GM12878 (cell line): ENCODE measurements at regions not wholly inside any gene's neighbourhood (a gene's known extent, or its start where the extent isn't known, plus 50 kb on each side); places are given as distances from the start of the nearest gene placed in this dataset.

Experiments used
- CBFB ChIP-seq: IDR thresholded peaks from 2 replicates; pipeline ENCODE4 v1.6.1; 2016; ENCODE audit warnings: antibody characterized with exemption, low read depth
- EP300 ChIP-seq, 2 experiments: fragments of 150-350 bp in 1 of 2; IDR thresholded peaks; 2 replicates each; pipeline ENCODE4 v1.6.1; 2011 to 2012; ENCODE audit warnings: low read depth in 2 of 2, low read length in 2 of 2, borderline replicate concordance in 1 of 2, improper control_type of control experiment in 1 of 2, inconsistent platforms in 1 of 2; ENCODE audit not compliant: control insufficient read depth in 1 of 2
- MTA2 ChIP-seq: fragments of 450-650 bp; IDR thresholded peaks from 2 replicates; pipeline ENCODE4 v1.6.1; 2016; ENCODE audit warnings: low read depth, mild to moderate bottlenecking, moderate library complexity
- NBN ChIP-seq: fragments of 450-650 bp; IDR thresholded peaks from 2 replicates; pipeline ENCODE4 v1.6.1; 2016
- POU2F2 ChIP-seq: IDR thresholded peaks from 3 replicates; pipeline ENCODE4 v1.6.1; 2011; ENCODE audit warnings: low read depth, mild to moderate bottlenecking, low read length, borderline replicate concordance
- RB1 ChIP-seq: fragments of 450-650 bp; formaldehyde crosslinking; IDR thresholded peaks from 2 replicates; pipeline ENCODE4 v1.6.1; 2017; ENCODE audit warnings: mild to moderate bottlenecking, borderline replicate concordance
- STAT1 ChIP-seq: fragments of 450-650 bp; conservative IDR thresholded peaks from 2 replicates; pipeline ENCODE4 v1.6.1; 2014; ENCODE audit warnings: antibody characterized with exemption, mild to moderate bottlenecking
- TAF1 ChIP-seq: IDR thresholded peaks from 2 replicates; pipeline ENCODE4 v1.6.1; 2011; ENCODE audit warnings: mild to moderate bottlenecking, low read depth, low read length, borderline replicate concordance
- TCF12 ChIP-seq: IDR thresholded peaks from 2 replicates; pipeline ENCODE4 v1.6.1; 2011; ENCODE audit warnings: low read depth, mild to moderate bottlenecking, low read length
- ZNF217 ChIP-seq: fragments of 450-650 bp; IDR thresholded peaks from 2 replicates; pipeline ENCODE4 v1.6.1; 2017; ENCODE audit warnings: antibody characterized with exemption, mild to moderate bottlenecking
- TF ChIP-seq, protein P1 (sequence below): fragments of 450-650 bp; IDR thresholded peaks from 2 replicates; pipeline ENCODE4 v1.6.1; 2018; ENCODE audit warnings: mild to moderate bottlenecking, low read depth, moderate library complexity; ENCODE audit not compliant: partially characterized antibody
- TF ChIP-seq, protein P2 (sequence below): IDR thresholded peaks from 2 replicates; pipeline ENCODE4 v1.6.1; 2012; ENCODE audit warnings: low read length, inconsistent platforms

DNA sequence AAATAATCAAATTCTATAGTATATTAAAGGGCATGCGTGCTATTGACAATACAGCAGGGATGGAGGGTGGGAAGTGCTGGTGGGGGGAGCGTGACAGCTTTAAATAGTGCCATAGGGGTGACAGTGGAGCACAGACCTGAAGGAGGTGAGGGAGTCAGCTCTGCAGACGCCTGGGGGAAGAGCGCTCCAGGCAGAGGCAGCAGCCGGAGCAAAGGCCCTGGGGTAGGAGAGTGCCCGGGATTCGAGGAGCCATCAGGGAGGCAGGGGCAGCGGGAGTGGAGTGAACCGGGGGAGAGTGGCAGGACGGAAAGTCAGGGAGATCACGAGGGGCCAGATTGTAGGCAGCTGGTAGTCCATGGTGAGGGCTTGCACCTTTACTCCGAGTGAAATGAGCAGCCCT is 78.4 kb upstream of the CCDC167 start (continued):
- TF ChIP-seq, protein P1, sequence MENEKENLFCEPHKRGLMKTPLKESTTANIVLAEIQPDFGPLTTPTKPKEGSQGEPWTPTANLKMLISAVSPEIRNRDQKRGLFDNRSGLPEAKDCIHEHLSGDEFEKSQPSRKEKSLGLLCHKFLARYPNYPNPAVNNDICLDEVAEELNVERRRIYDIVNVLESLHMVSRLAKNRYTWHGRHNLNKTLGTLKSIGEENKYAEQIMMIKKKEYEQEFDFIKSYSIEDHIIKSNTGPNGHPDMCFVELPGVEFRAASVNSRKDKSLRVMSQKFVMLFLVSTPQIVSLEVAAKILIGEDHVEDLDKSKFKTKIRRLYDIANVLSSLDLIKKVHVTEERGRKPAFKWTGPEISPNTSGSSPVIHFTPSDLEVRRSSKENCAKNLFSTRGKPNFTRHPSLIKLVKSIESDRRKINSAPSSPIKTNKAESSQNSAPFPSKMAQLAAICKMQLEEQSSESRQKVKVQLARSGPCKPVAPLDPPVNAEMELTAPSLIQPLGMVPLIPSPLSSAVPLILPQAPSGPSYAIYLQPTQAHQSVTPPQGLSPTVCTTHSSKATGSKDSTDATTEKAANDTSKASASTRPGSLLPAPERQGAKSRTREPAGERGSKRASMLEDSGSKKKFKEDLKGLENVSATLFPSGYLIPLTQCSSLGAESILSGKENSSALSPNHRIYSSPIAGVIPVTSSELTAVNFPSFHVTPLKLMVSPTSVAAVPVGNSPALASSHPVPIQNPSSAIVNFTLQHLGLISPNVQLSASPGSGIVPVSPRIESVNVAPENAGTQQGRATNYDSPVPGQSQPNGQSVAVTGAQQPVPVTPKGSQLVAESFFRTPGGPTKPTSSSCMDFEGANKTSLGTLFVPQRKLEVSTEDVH = no peak
- TF ChIP-seq MTA2 = no peak
- TF ChIP-seq, protein P2, sequence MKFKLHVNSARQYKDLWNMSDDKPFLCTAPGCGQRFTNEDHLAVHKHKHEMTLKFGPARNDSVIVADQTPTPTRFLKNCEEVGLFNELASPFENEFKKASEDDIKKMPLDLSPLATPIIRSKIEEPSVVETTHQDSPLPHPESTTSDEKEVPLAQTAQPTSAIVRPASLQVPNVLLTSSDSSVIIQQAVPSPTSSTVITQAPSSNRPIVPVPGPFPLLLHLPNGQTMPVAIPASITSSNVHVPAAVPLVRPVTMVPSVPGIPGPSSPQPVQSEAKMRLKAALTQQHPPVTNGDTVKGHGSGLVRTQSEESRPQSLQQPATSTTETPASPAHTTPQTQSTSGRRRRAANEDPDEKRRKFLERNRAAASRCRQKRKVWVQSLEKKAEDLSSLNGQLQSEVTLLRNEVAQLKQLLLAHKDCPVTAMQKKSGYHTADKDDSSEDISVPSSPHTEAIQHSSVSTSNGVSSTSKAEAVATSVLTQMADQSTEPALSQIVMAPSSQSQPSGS = no peak
- TF ChIP-seq TAF1 = no peak
- TF ChIP-seq POU2F2 = no peak
- no peak for TF ChIP-seq RB1
- TF ChIP-seq EP300 (IDR thresholded peaks at IDR 0.05; ENCODE audit: borderline replicate concordance in 1 of 2, control insufficient read depth in 1 of 2, low read depth in 2 of 2, low read length in 2 of 2) = no peak
- no peak for TF ChIP-seq CBFB
- TF ChIP-seq STAT1 = no peak
- no peak for TF ChIP-seq NBN
- TF ChIP-seq ZNF217 = no peak
- TF ChIP-seq TCF12 = no peak
